Karpas-422 (cell line): ENCODE measurements at regions not wholly inside any gene's neighbourhood (a gene's known extent, or its start where the extent isn't known, plus 50 kb on each side); places are given as distances from the start of the nearest gene placed in this dataset.

Source experiments
- DNase-seq: peaks from one replicate; pipeline ENCODE4 v3.0.0-alpha.2; 2015
- H2AFZ ChIP-seq: fragments of 200-600 bp; sonication (generic); 2 replicates; pipeline ENCODE4 v1.6.1; 2014; ENCODE audit warnings: antibody characterized with exemption, low read length, mixed read lengths
- H3K27ac ChIP-seq: fragments of 200-600 bp; sonication (generic); 2 replicates; pipeline ENCODE4 v1.5.1; 2014; ENCODE audit warnings: mild to moderate bottlenecking, low read length, moderate library complexity
- H3K27me3 ChIP-seq: fragments of 200-600 bp; sonication (generic); 2 replicates; pipeline ENCODE4 v1.6.1; 2014; ENCODE audit warnings: low read length, mixed read lengths
- H3K36me3 ChIP-seq: fragments of 200-600 bp; sonication (generic); 2 replicates; pipeline ENCODE4 v1.6.1; 2014; ENCODE audit warnings: low read length, mixed read lengths; ENCODE audit not compliant: insufficient read depth
- H3K4me1 ChIP-seq: fragments of 200-600 bp; sonication (generic); 2 replicates; pipeline ENCODE4 v1.6.1; 2014; ENCODE audit warnings: mild to moderate bottlenecking, low read length, mixed read lengths
- H3K4me2 ChIP-seq: fragments of 200-600 bp; sonication (generic); 2 replicates; pipeline ENCODE4 v1.6.1; 2014; ENCODE audit warnings: low read length, low read depth, mild to moderate bottlenecking; ENCODE audit not compliant: poor library complexity, severe bottlenecking
- H3K4me3 ChIP-seq: fragments of 200-600 bp; sonication (generic); 2 replicates; pipeline ENCODE4 v1.5.1; 2014; ENCODE audit warnings: mild to moderate bottlenecking, antibody characterized with exemption, low read length, mixed read lengths
- H3K79me2 ChIP-seq: fragments of 200-600 bp; sonication (generic); 2 replicates; pipeline ENCODE4 v1.6.1; 2014; ENCODE audit warnings: mild to moderate bottlenecking, low read length, mixed read lengths
- H3K9ac ChIP-seq: fragments of 200-600 bp; sonication (generic); 2 replicates; pipeline ENCODE4 v1.6.0; 2014; ENCODE audit warnings: low read length
- H3K9me2 ChIP-seq: fragments of 200-600 bp; sonication (generic), shearing (Covaris generic); replicated peaks from 2 replicates; pipeline ENCODE4 v1.6.0; 2014; ENCODE audit warnings: mild to moderate bottlenecking, low read length, moderate library complexity; ENCODE audit not compliant: insufficient read depth
- H3K9me3 ChIP-seq: fragments of 300-700, 200-600 bp; sonication (generic); 2 replicates; pipeline ENCODE4 v1.6.1; 2014; ENCODE audit warnings: low read length, mixed read lengths
- H4K20me1 ChIP-seq: fragments of 200-600 bp; sonication (generic); 2 replicates; pipeline ENCODE4 v1.6.1; 2014; ENCODE audit warnings: mild to moderate bottlenecking, antibody characterized with exemption, low read length, low read depth; ENCODE audit not compliant: insufficient read depth

- Histone ChIP-seq H3K9me3 (no peaks in the 10 kb centered on the region), H3K27me3 (no peaks in the 10 kb centered on the region), H3K36me3 (no peaks in the 10 kb centered on the region), H3K4me1 (no peaks in the 10 kb centered on the region), H3K4me3 (no peak overlapping the region), H3K27ac (no peak overlapping the region), H3K79me2 (no peaks in the 10 kb centered on the region), H3K4me2 (no peak overlapping the region), H3K9ac (no peak overlapping the region), H2AFZ (no peak overlapping the region), H4K20me1 (no peaks in the 10 kb centered on the region), H3K9me2 (no peaks in the 10 kb centered on the region)
- DNase-seq, result no peak
Observed at GRCh38 chr15:62879770-62880169, 162.8 kb upstream of the TPM1 start.

GRCh38 chr15:62880278-62880677, 162.3 kb upstream of the TPM1 start:
- H2AFZ ChIP-seq, result no peak overlapping the region
- no peak overlapping the region for H3K4me3 ChIP-seq

GRCh38 chr15:62881056-62881455, 161.5 kb upstream of the TPM1 start:
- Histone ChIP-seq H3K36me3 (no peaks in the 10 kb centered on the region), H3K9me2 (no peaks in the 10 kb centered on the region), H3K27me3 (no peaks in the 10 kb centered on the region), H3K4me1 (no peaks in the 10 kb centered on the region), H3K4me3 (no peak overlapping the region), H3K27ac (no peak overlapping the region), H3K79me2 (no peaks in the 10 kb centered on the region), H3K9ac (no peak overlapping the region), H3K9me3 (no peaks in the 10 kb centered on the region), H3K4me2 (no peak overlapping the region), H4K20me1 (no peaks in the 10 kb centered on the region), H2AFZ (no peak overlapping the region)
- DNase-seq, result no peak

More at GRCh38 chr15:62880278-62880677, 162.3 kb upstream of the TPM1 start:
- H3K4me2 ChIP-seq, result no peak overlapping the region
- no peaks in the 10 kb centered on the region for H3K9me2 ChIP-seq
- no peaks in the 10 kb centered on the region for H3K36me3 ChIP-seq
- no peak overlapping the region for H3K9ac ChIP-seq
- no peaks in the 10 kb centered on the region for H3K4me1 ChIP-seq
- no peaks in the 10 kb centered on the region for H3K27me3 ChIP-seq
- no peaks in the 10 kb centered on the region for H3K9me3 ChIP-seq
- no peak for DNase-seq
- no peak overlapping the region for H3K27ac ChIP-seq
- H3K79me2 ChIP-seq, result no peaks in the 10 kb centered on the region
- H4K20me1 ChIP-seq, result no peaks in the 10 kb centered on the region

GRCh38 chr15:62883938-62884479, 158.5 kb upstream of the TPM1 start:
- no peak for DNase-seq
- Histone ChIP-seq H3K36me3 (no peaks in the 10 kb centered on the region), H3K9me2 (no peaks in the 10 kb centered on the region), H3K9ac (no peak overlapping the region), H3K4me3 (no peak overlapping the region), H3K4me2 (no peak overlapping the region), H4K20me1 (no peaks in the 10 kb centered on the region), H3K9me3 (no peaks in the 10 kb centered on the region), H3K27ac (no peak overlapping the region), H3K79me2 (no peaks in the 10 kb centered on the region), H3K4me1 (no peaks in the 10 kb centered on the region), H3K27me3 (no peaks in the 10 kb centered on the region), H2AFZ (no peak overlapping the region)

GRCh38 chr15:62886431-62887071, 156.0 kb upstream of the TPM1 start:
- H2AFZ ChIP-seq, result no peak overlapping the region
- no peaks in the 10 kb centered on the region for H4K20me1 ChIP-seq
- H3K79me2 ChIP-seq, result no peaks in the 10 kb centered on the region
- no peak overlapping the region for H3K27ac ChIP-seq
- no peaks in the 10 kb centered on the region for H3K9me2 ChIP-seq
- no peak for DNase-seq
- no peak overlapping the region for H3K4me3 ChIP-seq
- no peaks in the 10 kb centered on the region for H3K36me3 ChIP-seq
- no peaks in the 10 kb centered on the region for H3K27me3 ChIP-seq
- no peak overlapping the region for H3K9ac ChIP-seq
- H3K4me1 ChIP-seq, result no peaks in the 10 kb centered on the region
- no peak overlapping the region for H3K4me2 ChIP-seq
- no peaks in the 10 kb centered on the region for H3K9me3 ChIP-seq

GRCh38 chr15:62887113-62887570, 155.4 kb upstream of the TPM1 start:
- Histone ChIP-seq H2AFZ (no peak overlapping the region), H3K27me3 (no peaks in the 10 kb centered on the region), H3K9ac (no peak overlapping the region)

GRCh38 chr15:62888623-62889022, 153.9 kb upstream of the TPM1 start:
- no peak for DNase-seq
- no peak overlapping the region for H3K4me2 ChIP-seq
- no peaks in the 10 kb centered on the region for H3K4me1 ChIP-seq
- no peaks in the 10 kb centered on the region for H3K27me3 ChIP-seq
- no peaks in the 10 kb centered on the region for H3K36me3 ChIP-seq
- H3K9me2 ChIP-seq, result no peaks in the 10 kb centered on the region
- no peaks in the 10 kb centered on the region for H3K9me3 ChIP-seq
- H3K27ac ChIP-seq, result no peak overlapping the region
- H3K79me2 ChIP-seq, result no peaks in the 10 kb centered on the region
- no peaks in the 10 kb centered on the region for H4K20me1 ChIP-seq
- no peak overlapping the region for H3K9ac ChIP-seq
- no peak overlapping the region for H3K4me3 ChIP-seq
- H2AFZ ChIP-seq, result no peak overlapping the region

More at GRCh38 chr15:62887113-62887570, 155.4 kb upstream of the TPM1 start:
- DNase-seq, result no peak
- no peaks in the 10 kb centered on the region for H3K9me3 ChIP-seq
- H3K79me2 ChIP-seq, result no peaks in the 10 kb centered on the region
- no peaks in the 10 kb centered on the region for H3K4me1 ChIP-seq
- H3K9me2 ChIP-seq, result no peaks in the 10 kb centered on the region
- H3K4me2 ChIP-seq, result no peak overlapping the region
- no peak overlapping the region for H3K4me3 ChIP-seq
- no peak overlapping the region for H3K27ac ChIP-seq
- H3K36me3 ChIP-seq, result no peaks in the 10 kb centered on the region
- H4K20me1 ChIP-seq, result no peaks in the 10 kb centered on the region

GRCh38 chr15:62889141-62889661, 153.3 kb upstream of the TPM1 start:
- no peaks in the 10 kb centered on the region for H3K36me3 ChIP-seq
- H3K4me2 ChIP-seq, result no peak overlapping the region
- H3K4me3 ChIP-seq, result no peak overlapping the region
- no peaks in the 10 kb centered on the region for H4K20me1 ChIP-seq
- no peak overlapping the region for H2AFZ ChIP-seq
- H3K79me2 ChIP-seq, result no peaks in the 10 kb centered on the region
- H3K9me3 ChIP-seq, result no peaks in the 10 kb centered on the region
- no peak overlapping the region for H3K9ac ChIP-seq
- H3K4me1 ChIP-seq, result no peaks in the 10 kb centered on the region
- no peak for DNase-seq
- no peaks in the 10 kb centered on the region for H3K9me2 ChIP-seq
- no peaks in the 10 kb centered on the region for H3K27me3 ChIP-seq
- no peak overlapping the region for H3K27ac ChIP-seq
